ENCODE measurements at regions not wholly inside any gene's neighbourhood (a gene's known extent, or its start where the extent isn't known, plus 50 kb on each side); places are given as distances from the start of the nearest gene placed in this dataset.

DNA sequence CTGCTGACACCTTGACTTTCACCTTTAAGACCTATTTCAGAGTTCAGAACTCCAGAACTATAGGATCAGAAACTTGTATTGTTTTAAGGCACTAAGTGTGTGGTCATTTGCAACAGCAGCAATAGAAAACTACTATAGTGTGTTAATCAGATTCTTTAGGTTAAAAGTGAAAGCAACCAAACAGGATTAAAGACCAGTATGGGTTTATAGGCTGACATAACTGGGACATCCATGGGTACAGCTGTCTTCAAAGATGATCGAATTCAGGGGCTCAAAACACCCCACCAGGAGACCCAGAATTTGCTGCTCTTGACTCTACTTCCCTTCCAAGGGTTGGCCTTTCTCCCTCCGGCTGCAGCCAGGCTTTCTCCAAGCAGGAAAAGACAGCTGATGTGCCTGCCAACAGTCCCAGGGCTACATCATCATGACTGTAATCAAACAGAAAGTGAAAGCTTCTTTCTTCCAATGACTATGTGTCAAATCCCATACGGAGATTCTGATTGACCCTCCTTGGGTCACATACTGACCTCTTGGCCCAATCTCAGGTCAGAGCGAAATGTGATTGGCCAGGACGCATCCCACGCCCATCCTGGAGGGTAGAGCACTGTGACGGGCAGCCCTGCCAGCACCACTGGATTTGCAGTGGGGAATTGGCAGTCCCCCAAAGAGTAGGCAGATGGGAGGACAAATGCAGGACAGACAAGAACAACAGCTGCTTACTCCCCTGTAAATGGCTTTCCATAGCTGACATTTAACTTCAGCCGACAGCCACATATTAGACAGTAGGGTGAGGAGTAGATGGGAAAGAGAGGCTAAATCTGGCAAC, 51.4 kb upstream of the RNF7 start:
- TF ChIP-seq, protein P1, sequence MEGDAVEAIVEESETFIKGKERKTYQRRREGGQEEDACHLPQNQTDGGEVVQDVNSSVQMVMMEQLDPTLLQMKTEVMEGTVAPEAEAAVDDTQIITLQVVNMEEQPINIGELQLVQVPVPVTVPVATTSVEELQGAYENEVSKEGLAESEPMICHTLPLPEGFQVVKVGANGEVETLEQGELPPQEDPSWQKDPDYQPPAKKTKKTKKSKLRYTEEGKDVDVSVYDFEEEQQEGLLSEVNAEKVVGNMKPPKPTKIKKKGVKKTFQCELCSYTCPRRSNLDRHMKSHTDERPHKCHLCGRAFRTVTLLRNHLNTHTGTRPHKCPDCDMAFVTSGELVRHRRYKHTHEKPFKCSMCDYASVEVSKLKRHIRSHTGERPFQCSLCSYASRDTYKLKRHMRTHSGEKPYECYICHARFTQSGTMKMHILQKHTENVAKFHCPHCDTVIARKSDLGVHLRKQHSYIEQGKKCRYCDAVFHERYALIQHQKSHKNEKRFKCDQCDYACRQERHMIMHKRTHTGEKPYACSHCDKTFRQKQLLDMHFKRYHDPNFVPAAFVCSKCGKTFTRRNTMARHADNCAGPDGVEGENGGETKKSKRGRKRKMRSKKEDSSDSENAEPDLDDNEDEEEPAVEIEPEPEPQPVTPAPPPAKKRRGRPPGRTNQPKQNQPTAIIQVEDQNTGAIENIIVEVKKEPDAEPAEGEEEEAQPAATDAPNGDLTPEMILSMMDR (conservative IDR thresholded peaks at IDR 0.05; ENCODE audit: low read depth, low read length): no peak
- no peak overlapping the region for H3K4me3 ChIP-seq (ENCODE audit: low read length)
- no peak for DNase-seq (ENCODE audit: low read depth)

Measured in retinal pigment epithelial cell (primary cell).